ENCODE measurements at regions not wholly inside any gene's neighbourhood (a gene's known extent, or its start where the extent isn't known, plus 50 kb on each side); places are given as distances from the start of the nearest gene placed in this dataset.

DNA sequence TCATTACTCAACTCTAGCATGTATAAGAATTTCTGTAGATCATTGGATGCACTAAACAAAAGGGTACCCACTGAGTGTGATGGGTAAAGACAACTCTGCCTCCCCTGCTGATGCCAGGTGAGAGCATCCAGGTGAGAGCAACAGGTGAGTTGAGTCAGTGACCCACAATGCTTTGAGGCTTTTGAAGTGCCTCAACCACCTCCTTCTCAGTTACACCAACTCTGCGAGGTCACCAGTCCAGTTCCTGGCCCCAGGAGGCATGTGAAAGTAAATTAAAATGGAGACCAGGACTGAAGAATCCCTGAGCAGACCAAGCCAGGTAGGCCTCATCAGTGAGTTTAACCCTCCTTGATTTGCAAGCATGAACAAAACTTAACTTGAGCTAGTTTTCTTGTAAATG, 505.8 kb downstream of the EBF1 start:
- TF ChIP-seq, protein P1, sequence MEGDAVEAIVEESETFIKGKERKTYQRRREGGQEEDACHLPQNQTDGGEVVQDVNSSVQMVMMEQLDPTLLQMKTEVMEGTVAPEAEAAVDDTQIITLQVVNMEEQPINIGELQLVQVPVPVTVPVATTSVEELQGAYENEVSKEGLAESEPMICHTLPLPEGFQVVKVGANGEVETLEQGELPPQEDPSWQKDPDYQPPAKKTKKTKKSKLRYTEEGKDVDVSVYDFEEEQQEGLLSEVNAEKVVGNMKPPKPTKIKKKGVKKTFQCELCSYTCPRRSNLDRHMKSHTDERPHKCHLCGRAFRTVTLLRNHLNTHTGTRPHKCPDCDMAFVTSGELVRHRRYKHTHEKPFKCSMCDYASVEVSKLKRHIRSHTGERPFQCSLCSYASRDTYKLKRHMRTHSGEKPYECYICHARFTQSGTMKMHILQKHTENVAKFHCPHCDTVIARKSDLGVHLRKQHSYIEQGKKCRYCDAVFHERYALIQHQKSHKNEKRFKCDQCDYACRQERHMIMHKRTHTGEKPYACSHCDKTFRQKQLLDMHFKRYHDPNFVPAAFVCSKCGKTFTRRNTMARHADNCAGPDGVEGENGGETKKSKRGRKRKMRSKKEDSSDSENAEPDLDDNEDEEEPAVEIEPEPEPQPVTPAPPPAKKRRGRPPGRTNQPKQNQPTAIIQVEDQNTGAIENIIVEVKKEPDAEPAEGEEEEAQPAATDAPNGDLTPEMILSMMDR (conservative IDR thresholded peaks at IDR 0.05) = no peak
- no peak for TF ChIP-seq EZH2 (IDR thresholded peaks at IDR 0.05; ENCODE audit: low read depth)
